Hepatocyte (in vitro differentiated cells): ENCODE measurements at regions not wholly inside any gene's neighbourhood (a gene's known extent, or its start where the extent isn't known, plus 50 kb on each side); places are given as distances from the start of the nearest gene placed in this dataset.

Experiments used
- CTCF ChIP-seq: fragments of 200-600 bp; sonication (generic); IDR thresholded peaks from 2 replicates; pipeline ENCODE4 v1.5.1; 2016; ENCODE audit warnings: antibody characterized with exemption, mild to moderate bottlenecking; ENCODE audit not compliant: poor library complexity
- EZH2 ChIP-seq: fragments of 200-600 bp; sonication (generic); IDR thresholded peaks from 2 replicates; pipeline ENCODE4 v1.6.1; 2016; ENCODE audit warnings: antibody characterized with exemption, mild to moderate bottlenecking, borderline replicate concordance
- EZH2phosphoT487 ChIP-seq: fragments of 200-600 bp; sonication (generic); IDR thresholded peaks from one replicate; pipeline ENCODE4 v1.6.1; 2018; ENCODE audit warnings: antibody characterized with exemption, mild to moderate bottlenecking, low read depth, moderate library complexity; ENCODE audit not compliant: unreplicated experiment, severe bottlenecking

- no peak for TF ChIP-seq CTCF
- no peak for TF ChIP-seq EZH2
- TF ChIP-seq EZH2phosphoT487: no peak
Measured at GRCh38 chr6:51526049-51526448, 561.4 kb downstream of the PKHD1 start.
